Keratinocyte (primary cell): ENCODE measurements at regions not wholly inside any gene's neighbourhood (a gene's known extent, or its start where the extent isn't known, plus 50 kb on each side); places are given as distances from the start of the nearest gene placed in this dataset.

Experiments
- EZH2 ChIP-seq: IDR thresholded peaks from one replicate; pipeline ENCODE4 v1.6.1; 2012; ENCODE audit warnings: inconsistent platforms, mild to moderate bottlenecking, low read length, moderate library complexity
- TF ChIP-seq, protein P1 (sequence below), 3 experiments: IDR thresholded peaks in 1 of 3; conservative IDR thresholded peaks in 1 of 3; optimal IDR thresholded peaks in 1 of 3; 2 replicates in 2 of 3; 3 replicates in 1 of 3; pipeline versions ENCODE3 to v1.5.1; 2011; ENCODE audit warnings: low read length in 3 of 3, mild to moderate bottlenecking in 3 of 3, moderate library complexity in 2 of 3, control low read depth in 1 of 3, inconsistent platforms in 1 of 3; ENCODE audit not compliant: insufficient read depth in 2 of 3; ENCODE audit errors: extremely low read depth in 1 of 3

DNA sequence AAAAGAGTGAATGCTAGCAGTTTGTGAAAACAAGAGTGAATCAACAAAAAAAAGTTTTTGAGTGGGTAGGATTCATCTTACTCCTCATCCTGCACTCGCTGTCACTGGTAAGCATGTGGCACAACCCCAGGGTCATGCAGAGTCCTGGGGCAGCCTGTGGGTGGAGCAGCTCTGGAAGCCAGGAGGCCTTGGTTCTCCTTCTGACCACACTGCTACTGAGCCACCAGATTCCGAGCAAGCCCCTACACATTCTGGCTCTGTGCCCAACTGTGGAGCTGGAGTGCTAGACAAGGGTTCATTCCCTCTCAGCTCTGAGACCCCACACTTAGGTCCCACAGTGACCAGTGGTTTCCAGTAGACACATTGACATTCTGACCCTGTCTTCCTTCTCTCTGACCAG is 670.6 kb downstream of the BCL11A start:
- TF ChIP-seq, protein P1, sequence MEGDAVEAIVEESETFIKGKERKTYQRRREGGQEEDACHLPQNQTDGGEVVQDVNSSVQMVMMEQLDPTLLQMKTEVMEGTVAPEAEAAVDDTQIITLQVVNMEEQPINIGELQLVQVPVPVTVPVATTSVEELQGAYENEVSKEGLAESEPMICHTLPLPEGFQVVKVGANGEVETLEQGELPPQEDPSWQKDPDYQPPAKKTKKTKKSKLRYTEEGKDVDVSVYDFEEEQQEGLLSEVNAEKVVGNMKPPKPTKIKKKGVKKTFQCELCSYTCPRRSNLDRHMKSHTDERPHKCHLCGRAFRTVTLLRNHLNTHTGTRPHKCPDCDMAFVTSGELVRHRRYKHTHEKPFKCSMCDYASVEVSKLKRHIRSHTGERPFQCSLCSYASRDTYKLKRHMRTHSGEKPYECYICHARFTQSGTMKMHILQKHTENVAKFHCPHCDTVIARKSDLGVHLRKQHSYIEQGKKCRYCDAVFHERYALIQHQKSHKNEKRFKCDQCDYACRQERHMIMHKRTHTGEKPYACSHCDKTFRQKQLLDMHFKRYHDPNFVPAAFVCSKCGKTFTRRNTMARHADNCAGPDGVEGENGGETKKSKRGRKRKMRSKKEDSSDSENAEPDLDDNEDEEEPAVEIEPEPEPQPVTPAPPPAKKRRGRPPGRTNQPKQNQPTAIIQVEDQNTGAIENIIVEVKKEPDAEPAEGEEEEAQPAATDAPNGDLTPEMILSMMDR (optimal IDR thresholded peaks at IDR 0.05 in 1 of 3, IDR thresholded peaks at IDR 0.05 in 1 of 3, conservative IDR thresholded peaks at IDR 0.05 in 1 of 3; ENCODE audit: extremely low read depth in 1 of 3, insufficient read depth in 2 of 3, low read length in 3 of 3): no peak
- TF ChIP-seq EZH2: no peak
